ENCODE measurements at regions not wholly inside any gene's neighbourhood (a gene's known extent, or its start where the extent isn't known, plus 50 kb on each side); places are given as distances from the start of the nearest gene placed in this dataset.

GRCh38 chr4:34371676-34372075 is 1872.6 kb downstream of the ARAP2 start:
- TF ChIP-seq CTCF (IDR thresholded peaks at IDR 0.05) = no peak
- TF ChIP-seq POLR2A (IDR thresholded peaks at IDR 0.05) = no peak
